ENCODE measurements at regions not wholly inside any gene's neighbourhood (a gene's known extent, or its start where the extent isn't known, plus 50 kb on each side); places are given as distances from the start of the nearest gene placed in this dataset.

DNA sequence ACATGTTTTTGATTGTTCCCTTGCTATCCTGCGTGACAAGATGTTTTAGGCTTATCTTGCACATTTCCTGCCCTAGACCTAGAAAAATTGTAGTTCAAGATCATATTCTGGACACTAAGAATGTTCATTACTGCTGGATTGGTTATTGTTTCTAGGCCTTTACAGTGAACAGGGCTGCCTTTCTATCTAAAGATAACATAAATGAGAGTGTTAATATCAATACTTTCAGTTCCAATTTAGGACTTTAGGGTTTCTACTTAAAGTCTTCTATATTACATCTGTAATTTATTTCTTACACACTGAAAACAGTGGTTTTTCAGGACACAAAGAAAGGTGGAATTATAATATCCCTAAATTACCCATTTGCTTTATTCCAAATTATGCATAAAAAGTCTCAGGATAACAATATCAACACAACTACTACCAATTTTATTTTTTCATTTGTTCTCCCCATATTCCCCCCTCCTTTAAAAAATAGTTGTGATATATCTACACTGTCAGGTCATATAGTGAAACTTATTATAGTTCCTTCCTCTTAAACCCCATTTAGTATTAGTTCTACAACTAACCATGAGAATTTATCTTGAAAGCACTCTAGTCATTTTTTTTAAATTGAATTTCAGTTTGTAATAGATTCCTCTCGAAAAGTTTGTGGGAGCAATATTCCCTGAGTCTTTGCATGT lies 293.9 kb upstream of the RIOK2 start:
- TF ChIP-seq CTCF (IDR thresholded peaks at IDR 0.05) (no peak), POLR2AphosphoS5 (IDR thresholded peaks at IDR 0.05; ENCODE audit: low read depth, low read length) (no peak)
